ENCODE measurements at regions not wholly inside any gene's neighbourhood (a gene's known extent, or its start where the extent isn't known, plus 50 kb on each side); places are given as distances from the start of the nearest gene placed in this dataset.

GRCh38 chr12:107443320-107444090 is 242.1 kb upstream of the PWP1 start:
- Histone ChIP-seq H4K20me1 (ENCODE audit: insufficient read depth, low read length) (no peaks in the 10 kb centered on the region), H3K9me3 (ENCODE audit: low read length) (no peaks in the 10 kb centered on the region), H3K36me3 (replicated peaks in 1 of 2; ENCODE audit: control insufficient read depth in 1 of 2, insufficient read depth in 2 of 2, low read length in 2 of 2) (no peaks in the 10 kb centered on the region), H2AFZ (ENCODE audit: low read length) (no peak overlapping the region), H3K4me1 (ENCODE audit: insufficient read depth, low read length) (no peaks in the 10 kb centered on the region), H3K4me3 (replicated peaks in 1 of 3; ENCODE audit: insufficient read depth in 1 of 3, low read depth in 2 of 3, low read length in 3 of 3) (no peak overlapping the region), H3K4me2 (ENCODE audit: low read depth, low read length) (no peak overlapping the region), H3K79me2 (ENCODE audit: insufficient read depth, low read length) (no peaks in the 10 kb centered on the region), H3K27me3 (ENCODE audit: control insufficient read depth in 1 of 2, insufficient read depth in 2 of 2, low read length in 2 of 2) (no peaks in the 10 kb centered on the region), H3K9ac (ENCODE audit: insufficient read depth, low read depth, low read length) (no peak overlapping the region), H3K27ac (ENCODE audit: extremely low read length, insufficient read depth, low read length) (no peak overlapping the region)
- FAIRE-seq (no peak), DNase-seq (ENCODE audit: low spot score) (no peak), ATAC-seq (no peak; the same call in 2 of the 3 replicates)
- CTCF ChIA-PET (ENCODE audit: low intra/inter-chr PET ratio, low total read pairs), result no interaction called here
- in situ Hi-C loops (cut with HindIII; ENCODE audit: extremely low pct_ligation_motif_present, low pct_unique_long_range_greater_than_20kb) (no loop called here), intact Hi-C loops (cut with micrococcal nuclease; ENCODE audit: unreplicated experiment) (no loop called here)
- BruUV-seq (replicated peaks), result no TSS peak
- POLR2A ChIA-PET, result no interaction called here
- WGBS (ENCODE audit: low lambda C conversion rate), result 75% methylated on average over 9 of the region's 10 CpGs
- TF ChIP-seq ISL2 (CRISPR knock-in tag; IDR thresholded peaks at IDR 0.05) (no peak), RXRB (CRISPR knock-in tag; IDR thresholded peaks at IDR 0.05; ENCODE audit: borderline replicate concordance) (no peak), SNRNP70 (IDR thresholded peaks at IDR 0.05; ENCODE audit: low read depth, low read length) (no peak), POLR2AphosphoS2 (IDR thresholded peaks at IDR 0.05; ENCODE audit: low read depth, low read length) (no peak), GABPB1 (CRISPR knock-in tag; IDR thresholded peaks at IDR 0.05) (no peak), PRDM4 (CRISPR knock-in tag; IDR thresholded peaks at IDR 0.05; ENCODE audit: borderline replicate concordance) (no peak), CTCF (CRISPR knock-in tag; IDR thresholded peaks at IDR 0.05) (no peak), BCLAF1 (IDR thresholded peaks at IDR 0.05) (no peak), GFI1 (CRISPR knock-in tag; IDR thresholded peaks at IDR 0.05; ENCODE audit: borderline replicate concordance) (no peak), PLSCR1 (CRISPR knock-in tag; IDR thresholded peaks at IDR 0.05; ENCODE audit: borderline replicate concordance) (no peak), CAMTA2 (CRISPR knock-in tag; IDR thresholded peaks at IDR 0.05; ENCODE audit: borderline replicate concordance) (no peak), ZBTB37 (CRISPR knock-in tag; IDR thresholded peaks at IDR 0.05) (no peak), PRMT3 (CRISPR knock-in tag; IDR thresholded peaks at IDR 0.05; ENCODE audit: borderline replicate concordance, low read depth) (no peak), ZNF777 (CRISPR knock-in tag; IDR thresholded peaks at IDR 0.05) (no peak)
